OCI-LY1 (cell line): ENCODE measurements at regions not wholly inside any gene's neighbourhood (a gene's known extent, or its start where the extent isn't known, plus 50 kb on each side); places are given as distances from the start of the nearest gene placed in this dataset.

Source experiments
- EZH2 ChIP-seq: fragments of 200-600 bp; sonication (generic), shearing (Covaris generic); IDR thresholded peaks from 2 replicates; pipeline ENCODE4 v1.8.0; 2017; ENCODE audit warnings: borderline replicate concordance, mixed run types, mild to moderate bottlenecking, antibody characterized with exemption, low read length, moderate library complexity, mixed read lengths
- TF ChIP-seq, protein P1 (sequence below): fragments of 200-600 bp; sonication (generic), shearing (Covaris generic); IDR thresholded peaks from 2 replicates; pipeline ENCODE4 v1.5.1; 2017; ENCODE audit warnings: mild to moderate bottlenecking, antibody characterized with exemption, low read length, moderate library complexity, mixed read lengths

DNA sequence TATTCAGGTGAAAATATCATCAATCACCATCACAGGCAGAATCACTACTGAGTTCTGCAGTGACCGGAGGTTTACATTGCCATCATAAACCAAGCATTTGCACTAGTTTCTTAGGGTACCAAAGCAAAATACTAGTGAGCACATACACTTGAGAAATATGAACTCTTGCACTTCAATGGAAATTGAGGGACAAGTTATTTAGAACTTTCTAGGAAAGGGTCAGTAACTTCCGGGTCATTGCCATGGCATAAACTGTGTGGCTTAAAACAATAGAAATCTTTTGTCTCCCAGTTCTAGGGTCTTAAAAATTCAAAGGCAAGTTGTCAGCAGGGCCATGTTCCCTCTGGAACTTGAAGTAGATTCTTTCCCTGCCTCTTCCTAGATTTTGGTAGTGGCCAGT is 197.5 kb downstream of the ZC3H11B start:
- TF ChIP-seq EZH2, result no peak
- TF ChIP-seq, protein P1, sequence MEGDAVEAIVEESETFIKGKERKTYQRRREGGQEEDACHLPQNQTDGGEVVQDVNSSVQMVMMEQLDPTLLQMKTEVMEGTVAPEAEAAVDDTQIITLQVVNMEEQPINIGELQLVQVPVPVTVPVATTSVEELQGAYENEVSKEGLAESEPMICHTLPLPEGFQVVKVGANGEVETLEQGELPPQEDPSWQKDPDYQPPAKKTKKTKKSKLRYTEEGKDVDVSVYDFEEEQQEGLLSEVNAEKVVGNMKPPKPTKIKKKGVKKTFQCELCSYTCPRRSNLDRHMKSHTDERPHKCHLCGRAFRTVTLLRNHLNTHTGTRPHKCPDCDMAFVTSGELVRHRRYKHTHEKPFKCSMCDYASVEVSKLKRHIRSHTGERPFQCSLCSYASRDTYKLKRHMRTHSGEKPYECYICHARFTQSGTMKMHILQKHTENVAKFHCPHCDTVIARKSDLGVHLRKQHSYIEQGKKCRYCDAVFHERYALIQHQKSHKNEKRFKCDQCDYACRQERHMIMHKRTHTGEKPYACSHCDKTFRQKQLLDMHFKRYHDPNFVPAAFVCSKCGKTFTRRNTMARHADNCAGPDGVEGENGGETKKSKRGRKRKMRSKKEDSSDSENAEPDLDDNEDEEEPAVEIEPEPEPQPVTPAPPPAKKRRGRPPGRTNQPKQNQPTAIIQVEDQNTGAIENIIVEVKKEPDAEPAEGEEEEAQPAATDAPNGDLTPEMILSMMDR, result no peak
